ENCODE measurements at regions not wholly inside any gene's neighbourhood (a gene's known extent, or its start where the extent isn't known, plus 50 kb on each side); places are given as distances from the start of the nearest gene placed in this dataset.

GRCh38 chr9:109681301-109681700, 98.7 kb upstream of the PALM2AKAP2 start:
- WGBS (ENCODE audit: insufficient coverage) = 40% methylated on average over 1 of the region's 2 CpGs

GRCh38 chr9:109682227-109682626, 97.8 kb upstream of the PALM2AKAP2 start:
- H3K27me3 ChIP-seq (ENCODE audit: control insufficient read depth, insufficient read depth, low read length) = no peaks in the 10 kb centered on the region
- WGBS (ENCODE audit: insufficient coverage) = 93% methylated on average over 1 of the region's 1 CpG
- DNase-seq = no peak
- H3K36me3 Mint-ChIP-seq = no peaks in the 10 kb centered on the region
- ATAC-seq = no peak
- intact Hi-C loops (cut with micrococcal nuclease) = no loop called here
- H3K4me3 ChIP-seq (ENCODE audit: low read length) = no peak overlapping the region
- no peak overlapping the region for H3K27ac Mint-ChIP-seq
- no peak overlapping the region for H3K27ac ChIP-seq (ENCODE audit: low read length)
- no peaks in the 10 kb centered on the region for H3K9me3 ChIP-seq (ENCODE audit: control insufficient read depth, insufficient read depth, low read length)
- no peak overlapping the region for H3K4me3 Mint-ChIP-seq
- no peaks in the 10 kb centered on the region for H3K4me1 ChIP-seq (ENCODE audit: control insufficient read depth, insufficient read depth, low read length)
- no peaks in the 10 kb centered on the region for H3K36me3 ChIP-seq (ENCODE audit: control insufficient read depth, insufficient read depth, low read length)
- TF ChIP-seq CTCF (IDR thresholded peaks at IDR 0.05) = no peak
- H3K4me1 Mint-ChIP-seq = no peaks in the 10 kb centered on the region
- H3K9me3 Mint-ChIP-seq = peaks cover 0 to 6% of the 10 kb centered on the region in 2 donors
- no peaks in the 10 kb centered on the region for H3K27me3 Mint-ChIP-seq (ENCODE audit: low read depth in 2 of 2)

More at GRCh38 chr9:109681301-109681700, 98.7 kb upstream of the PALM2AKAP2 start:
- intact Hi-C loops (cut with micrococcal nuclease) = no loop called here
- ATAC-seq = no peak
- Histone ChIP-seq H3K36me3 (ENCODE audit: control insufficient read depth, insufficient read depth, low read length) (no peaks in the 10 kb centered on the region), H3K4me3 (ENCODE audit: low read length) (no peak overlapping the region), H3K9me3 (ENCODE audit: control insufficient read depth, insufficient read depth, low read length) (no peaks in the 10 kb centered on the region), H3K4me1 (ENCODE audit: control insufficient read depth, insufficient read depth, low read length) (no peaks in the 10 kb centered on the region), H3K27me3 (ENCODE audit: control insufficient read depth, insufficient read depth, low read length) (no peaks in the 10 kb centered on the region), H3K27ac (ENCODE audit: low read length) (no peak overlapping the region)
- no peaks in the 10 kb centered on the region for H3K4me1 Mint-ChIP-seq
- no peaks in the 10 kb centered on the region for H3K36me3 Mint-ChIP-seq
- no peaks in the 10 kb centered on the region for H3K27me3 Mint-ChIP-seq (ENCODE audit: low read depth in 2 of 2)
- H3K4me3 Mint-ChIP-seq = no peak overlapping the region
- no peak for DNase-seq
- peaks cover 6 to 9% of the 10 kb centered on the region in 2 donors for H3K9me3 Mint-ChIP-seq
- TF ChIP-seq CTCF (IDR thresholded peaks at IDR 0.05) = no peak
- no peak overlapping the region for H3K27ac Mint-ChIP-seq

- no peaks in the 10 kb centered on the region for H3K36me3 Mint-ChIP-seq
- intact Hi-C loops (cut with micrococcal nuclease) = no loop called here
Observed at GRCh38 chr9:109683521-109683920, 96.5 kb upstream of the PALM2AKAP2 start.

More at GRCh38 chr9:109683521-109683920, 96.5 kb upstream of the PALM2AKAP2 start:
- no peak overlapping the region for H3K27ac Mint-ChIP-seq
- Histone ChIP-seq H3K27me3 (ENCODE audit: control insufficient read depth, insufficient read depth, low read length) (no peaks in the 10 kb centered on the region), H3K36me3 (ENCODE audit: control insufficient read depth, insufficient read depth, low read length) (no peaks in the 10 kb centered on the region), H3K9me3 (ENCODE audit: control insufficient read depth, insufficient read depth, low read length) (no peaks in the 10 kb centered on the region), H3K4me1 (ENCODE audit: control insufficient read depth, insufficient read depth, low read length) (no peaks in the 10 kb centered on the region), H3K4me3 (ENCODE audit: low read length) (no peak overlapping the region), H3K27ac (ENCODE audit: low read length) (no peak overlapping the region)
- H3K4me1 Mint-ChIP-seq = no peaks in the 10 kb centered on the region
- ATAC-seq = no peak
- DNase-seq = no peak
- 79% methylated on average over 3 of the region's 3 CpGs for WGBS (ENCODE audit: insufficient coverage)
- no peak overlapping the region for H3K4me3 Mint-ChIP-seq
- peaks cover 4 to 6% of the 10 kb centered on the region in 2 donors for H3K9me3 Mint-ChIP-seq
- no peak for TF ChIP-seq CTCF (IDR thresholded peaks at IDR 0.05)
- no peaks in the 10 kb centered on the region for H3K27me3 Mint-ChIP-seq (ENCODE audit: low read depth in 2 of 2)

All from natural killer cell (primary cell).